ENCODE measurements at regions not wholly inside any gene's neighbourhood (a gene's known extent, or its start where the extent isn't known, plus 50 kb on each side); places are given as distances from the start of the nearest gene placed in this dataset.

DNA sequence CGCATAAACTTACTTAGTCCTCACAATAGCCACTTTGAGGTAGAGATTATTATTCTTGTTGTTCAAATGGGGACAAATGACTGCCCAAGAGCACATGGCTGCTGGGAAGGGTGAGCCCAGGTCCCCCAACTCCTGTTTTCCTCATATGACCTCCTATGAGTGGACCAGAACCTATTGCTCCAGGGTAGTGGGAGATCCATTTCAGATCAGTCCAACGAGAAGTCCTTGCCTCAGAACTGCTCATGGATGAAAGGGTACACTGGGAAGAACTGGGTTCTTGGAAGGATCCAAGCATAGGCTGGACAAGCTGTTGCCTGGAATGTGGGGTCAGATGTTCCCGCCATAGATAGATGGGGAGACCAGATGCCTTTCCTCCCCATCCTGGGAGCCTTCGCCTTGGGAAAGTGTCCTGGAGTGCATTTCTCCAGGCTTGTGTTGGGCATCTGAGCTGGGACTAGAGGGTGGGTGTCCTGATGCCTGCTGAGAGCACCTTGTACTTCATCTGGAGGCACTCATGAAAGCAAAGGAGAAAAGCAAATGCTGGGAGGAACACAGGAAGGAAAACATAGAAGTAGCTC is 146.3 kb upstream of the B3GAT1 start:
- Histone ChIP-seq H3K9me3 (replicated peaks in 1 of 3) (no peaks in the 10 kb centered on the region), H3K4me3 (no peak overlapping the region), H3K4me1 (replicated peaks in 1 of 2) (no peaks in the 10 kb centered on the region), H3K36me3 (replicated peaks in 1 of 2) (no peaks in the 10 kb centered on the region), H3K27ac (no peak overlapping the region), H3K27me3 (no peaks in the 10 kb centered on the region)
- 75 to 81% (median 78%) methylated on average over 4 of the region's 4 CpGs for WGBS, 4 donors
- intact Hi-C loops (cut with DNase I) = no loop called here
- TF ChIP-seq POLR2A (IDR thresholded peaks at IDR 0.05) = no peak
- TF ChIP-seq, protein P1, sequence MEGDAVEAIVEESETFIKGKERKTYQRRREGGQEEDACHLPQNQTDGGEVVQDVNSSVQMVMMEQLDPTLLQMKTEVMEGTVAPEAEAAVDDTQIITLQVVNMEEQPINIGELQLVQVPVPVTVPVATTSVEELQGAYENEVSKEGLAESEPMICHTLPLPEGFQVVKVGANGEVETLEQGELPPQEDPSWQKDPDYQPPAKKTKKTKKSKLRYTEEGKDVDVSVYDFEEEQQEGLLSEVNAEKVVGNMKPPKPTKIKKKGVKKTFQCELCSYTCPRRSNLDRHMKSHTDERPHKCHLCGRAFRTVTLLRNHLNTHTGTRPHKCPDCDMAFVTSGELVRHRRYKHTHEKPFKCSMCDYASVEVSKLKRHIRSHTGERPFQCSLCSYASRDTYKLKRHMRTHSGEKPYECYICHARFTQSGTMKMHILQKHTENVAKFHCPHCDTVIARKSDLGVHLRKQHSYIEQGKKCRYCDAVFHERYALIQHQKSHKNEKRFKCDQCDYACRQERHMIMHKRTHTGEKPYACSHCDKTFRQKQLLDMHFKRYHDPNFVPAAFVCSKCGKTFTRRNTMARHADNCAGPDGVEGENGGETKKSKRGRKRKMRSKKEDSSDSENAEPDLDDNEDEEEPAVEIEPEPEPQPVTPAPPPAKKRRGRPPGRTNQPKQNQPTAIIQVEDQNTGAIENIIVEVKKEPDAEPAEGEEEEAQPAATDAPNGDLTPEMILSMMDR (IDR thresholded peaks at IDR 0.05) = no peak
- no peak for DNase-seq

DNA sequence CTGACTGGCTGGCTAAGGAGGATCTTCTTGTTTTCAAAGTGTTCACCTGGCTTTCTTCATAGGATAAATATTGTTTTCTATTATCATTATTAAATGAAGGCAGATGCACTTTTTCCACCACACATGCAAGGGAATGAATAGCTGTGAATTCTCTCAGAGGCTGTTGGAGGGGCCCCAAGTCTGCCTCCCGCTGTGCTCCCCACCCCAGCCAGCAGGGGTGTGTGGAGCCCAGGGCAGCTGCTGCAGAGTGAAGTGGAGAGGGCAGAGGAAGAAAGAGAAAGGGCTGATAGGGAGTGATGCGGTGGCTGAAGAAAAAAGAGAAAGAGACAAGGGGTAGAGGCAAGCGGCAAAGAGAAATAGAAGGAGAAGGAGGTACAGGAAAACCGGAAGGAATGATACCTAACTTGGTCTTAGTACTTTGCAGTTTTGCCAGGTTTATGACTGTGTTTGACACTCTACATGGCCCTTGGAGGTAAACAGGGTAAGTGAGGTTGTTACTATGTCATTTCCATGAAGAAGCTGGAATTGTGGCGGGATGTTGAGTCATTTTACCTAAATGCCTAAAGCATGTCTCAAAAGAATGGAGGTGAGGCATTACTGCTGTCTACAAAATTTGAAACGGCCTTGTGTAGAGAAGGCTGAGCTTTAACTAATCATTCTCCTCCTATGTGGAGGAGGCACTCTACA is 145.7 kb upstream of the B3GAT1 start:
- Histone ChIP-seq H3K36me3 (replicated peaks in 1 of 2) (no peaks in the 10 kb centered on the region), H3K27ac (no peak overlapping the region), H3K27me3 (no peaks in the 10 kb centered on the region), H3K4me1 (replicated peaks in 1 of 2) (no peaks in the 10 kb centered on the region), H3K9me3 (replicated peaks in 1 of 3) (no peaks in the 10 kb centered on the region), H3K4me3 (no peak overlapping the region)
- no peak for DNase-seq
- no peak for TF ChIP-seq POLR2A (IDR thresholded peaks at IDR 0.05)
- TF ChIP-seq, protein P1 (IDR thresholded peaks at IDR 0.05) = no peak
- intact Hi-C loops (cut with DNase I) = no loop called here
- 71 to 77% (median 75%) methylated on average over 6 of the region's 6 CpGs for WGBS, 4 donors

DNA sequence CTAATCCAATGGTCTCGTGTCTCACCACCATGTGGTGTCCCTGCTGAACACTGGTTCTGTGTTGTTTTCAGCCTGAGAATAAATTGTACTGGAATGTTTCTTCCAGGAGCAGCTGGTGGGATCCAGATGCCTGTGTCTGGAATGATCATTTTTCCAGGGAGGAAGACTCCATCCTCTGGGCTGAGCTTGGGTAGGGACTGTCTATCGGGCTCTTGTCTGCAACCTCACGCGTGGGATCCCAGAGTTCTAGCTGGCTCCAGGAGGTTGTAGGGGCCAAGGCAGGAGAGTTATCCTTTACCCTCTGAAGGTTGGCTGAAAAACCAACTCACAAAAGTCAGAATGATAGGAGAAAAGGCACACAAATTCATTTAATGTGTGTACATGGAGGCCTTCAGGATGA is 144.1 kb upstream of the B3GAT1 start:
- DNase-seq = peak in 1 of 7 donors; percentile 5
- Histone ChIP-seq H3K4me1 (replicated peaks in 1 of 2) (no peaks in the 10 kb centered on the region), H3K9me3 (replicated peaks in 1 of 3) (no peaks in the 10 kb centered on the region), H3K27me3 (no peaks in the 10 kb centered on the region), H3K36me3 (replicated peaks in 1 of 2) (no peaks in the 10 kb centered on the region), H3K27ac (no peak overlapping the region), H3K4me3 (no peak overlapping the region)
- WGBS, 4 donors = 92 to 97% (median 94%) methylated on average over 4 of the region's 4 CpGs
- intact Hi-C loops (cut with DNase I) = no loop called here
- TF ChIP-seq, protein P1 (IDR thresholded peaks at IDR 0.05) = no peak
- no peak for TF ChIP-seq POLR2A (IDR thresholded peaks at IDR 0.05)

DNA sequence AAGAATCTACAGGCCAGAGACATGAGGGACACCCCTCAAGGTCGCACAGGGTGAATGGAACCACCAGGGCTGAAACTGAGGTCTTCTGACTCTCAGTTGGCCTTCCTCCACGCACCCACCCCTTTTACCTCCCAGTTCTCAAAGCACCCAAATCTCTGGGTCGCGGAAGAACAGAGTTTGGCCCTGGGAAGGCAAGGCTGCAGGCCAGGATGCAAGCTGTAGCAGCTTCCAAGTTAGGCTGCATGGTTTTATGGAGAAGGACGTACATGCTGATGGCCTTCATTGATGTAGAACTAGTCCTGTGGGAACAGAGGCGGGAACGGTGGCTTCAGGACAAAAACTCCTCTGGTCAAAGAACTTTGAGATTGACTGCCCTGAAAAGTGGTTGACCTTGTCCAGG is 143.5 kb upstream of the B3GAT1 start:
- peak in 2 of 7 donors; percentile 7 to 21 for DNase-seq
- H3K36me3 ChIP-seq (replicated peaks in 1 of 2) = no peaks in the 10 kb centered on the region
- no peaks in the 10 kb centered on the region for H3K9me3 ChIP-seq (replicated peaks in 1 of 3)
- no peaks in the 10 kb centered on the region for H3K4me1 ChIP-seq (replicated peaks in 1 of 2)
- intact Hi-C loops (cut with DNase I) = no loop called here
- H3K27ac ChIP-seq = no peak overlapping the region
- TF ChIP-seq POLR2A (IDR thresholded peaks at IDR 0.05) = no peak
- TF ChIP-seq, protein P1 (IDR thresholded peaks at IDR 0.05) = no peak
- H3K27me3 ChIP-seq = no peaks in the 10 kb centered on the region
- H3K4me3 ChIP-seq = no peak overlapping the region
- WGBS, 4 donors = 83 to 88% (median 85%) methylated on average over 7 of the region's 7 CpGs

Data from adrenal gland (tissue), 9 donors.